ENCODE measurements at regions not wholly inside any gene's neighbourhood (a gene's known extent, or its start where the extent isn't known, plus 50 kb on each side); places are given as distances from the start of the nearest gene placed in this dataset.

DNA sequence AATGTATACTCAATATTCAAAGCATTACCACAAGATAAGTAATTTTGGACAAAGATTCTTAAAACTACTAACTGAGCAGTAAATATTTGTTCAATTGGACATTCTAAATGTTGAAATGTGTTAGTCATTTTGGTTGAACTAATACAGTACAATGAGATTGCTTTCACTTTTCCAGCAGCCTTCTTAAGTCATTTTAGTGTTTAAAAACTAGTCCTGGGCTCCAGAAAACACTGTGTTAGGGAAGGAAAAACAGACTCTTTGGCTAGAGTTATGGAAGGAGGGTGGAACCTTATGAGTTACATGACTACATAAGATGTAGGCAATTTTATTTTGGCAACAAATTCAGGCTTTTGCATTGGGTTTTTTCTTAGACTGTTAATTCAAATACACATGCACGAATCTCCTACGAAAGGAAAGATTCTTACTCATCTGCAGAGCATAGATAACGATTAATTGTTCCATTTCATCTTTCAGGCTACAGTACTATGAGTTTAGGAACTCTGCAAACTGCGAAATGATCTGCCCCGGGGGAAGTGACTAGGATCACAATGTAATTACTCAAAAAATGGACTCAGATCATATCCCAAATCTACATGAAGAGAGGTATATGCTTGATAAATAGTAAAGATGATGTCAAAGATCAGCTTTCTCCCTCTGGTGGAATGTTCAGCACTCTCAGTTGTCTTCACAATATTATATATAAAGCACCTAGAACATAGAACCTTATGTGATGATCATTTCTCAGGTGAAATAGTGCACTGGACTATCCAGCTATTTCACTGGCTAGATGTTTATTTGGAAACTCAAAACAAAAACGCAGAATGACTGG is 492.8 kb upstream of the MDFIC2 start:
- no peak overlapping the region for H2AK5ac ChIP-seq (ENCODE audit: low read depth, low read length)
- H3K14ac ChIP-seq (ENCODE audit: low read length): no peak overlapping the region
- H3K23ac ChIP-seq (ENCODE audit: low read depth, low read length, poor library complexity): no peak overlapping the region
- no peak for DNase-seq (ENCODE audit: low spot score)
- H3K27ac ChIP-seq (replicated peaks; ENCODE audit: low read length): no peak overlapping the region
- H2BK12ac ChIP-seq (ENCODE audit: low read length): no peak overlapping the region
- H4K91ac ChIP-seq (ENCODE audit: low read depth, low read length, poor library complexity): no peak overlapping the region
- no peaks in the 10 kb centered on the region for H3K79me1 ChIP-seq (ENCODE audit: low read depth, low read length)
- no peak overlapping the region for H2BK120ac ChIP-seq (ENCODE audit: low read depth, low read length)
- H3K4me1 ChIP-seq (ENCODE audit: control insufficient read depth in 2 of 2, insufficient read depth in 1 of 2, low read depth in 1 of 2, low read length in 2 of 2): no peaks in the 10 kb centered on the region
- no peak overlapping the region for H3K4me3 ChIP-seq (ENCODE audit: low read length in 2 of 2)
- H3K9me3 ChIP-seq (replicated peaks in 1 of 2; ENCODE audit: control insufficient read depth in 2 of 2, insufficient read depth in 1 of 2, low read depth in 1 of 2, low read length in 2 of 2): peaks cover 0 to 2% of the 10 kb centered on the region in 2 donors
- no CpG with 5 or more reads among the region's 6 CpGs for WGBS, 2 donors (ENCODE audit: extremely low coverage in 2 of 2, insufficient read length in 2 of 2, insufficient replicate concordance in 1 of 2)
- no peak overlapping the region for H3K18ac ChIP-seq (ENCODE audit: low read length)
- H2BK15ac ChIP-seq (ENCODE audit: low read length): no peak overlapping the region
- no peak overlapping the region for H3K4ac ChIP-seq (ENCODE audit: low read length)
- H3K27me3 ChIP-seq (ENCODE audit: control insufficient read depth in 3 of 3, insufficient read depth in 3 of 3, low read depth in 1 of 3, low read length in 3 of 3): no peaks in the 10 kb centered on the region
- H2AFZ ChIP-seq (ENCODE audit: low read length): no peak overlapping the region
- H4K8ac ChIP-seq (ENCODE audit: low read depth, low read length): no peak overlapping the region
- no peak overlapping the region for H3K9ac ChIP-seq (ENCODE audit: low read depth, low read length, poor library complexity)
- no peaks in the 10 kb centered on the region for H3K36me3 ChIP-seq (replicated peaks in 1 of 2; ENCODE audit: control insufficient read depth in 2 of 2, insufficient read depth in 2 of 2, low read length in 2 of 2)
- H3K4me2 ChIP-seq (ENCODE audit: insufficient read depth, low read length, poor library complexity, severe bottlenecking): no peak overlapping the region
- H2BK5ac ChIP-seq (ENCODE audit: low read length): no peak overlapping the region

DNA sequence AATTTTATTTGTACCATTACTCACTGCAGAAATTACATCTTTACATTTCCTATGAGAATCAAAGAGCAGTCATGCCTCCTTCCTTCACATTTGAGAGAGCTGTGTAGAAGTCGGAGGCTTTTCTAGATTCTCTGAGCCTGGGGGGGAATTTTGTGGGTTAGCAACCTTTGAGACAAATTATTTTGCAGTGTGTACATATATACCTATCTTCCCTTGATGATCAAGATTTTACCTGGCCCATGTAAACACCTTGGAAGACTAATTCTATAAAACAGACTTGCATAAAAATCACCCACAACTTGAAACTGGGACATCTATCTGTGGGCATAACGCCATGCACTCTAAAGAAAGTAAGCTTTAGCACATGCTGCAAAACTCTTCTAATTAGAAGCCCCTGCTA is 491.5 kb upstream of the MDFIC2 start:
- Histone ChIP-seq H2BK5ac (ENCODE audit: low read length) (no peak overlapping the region), H3K36me3 (replicated peaks in 1 of 2; ENCODE audit: control insufficient read depth in 2 of 2, insufficient read depth in 2 of 2, low read length in 2 of 2) (no peaks in the 10 kb centered on the region), H3K9ac (ENCODE audit: low read depth, low read length, poor library complexity) (no peak overlapping the region), H3K4me2 (ENCODE audit: insufficient read depth, low read length, poor library complexity, severe bottlenecking) (no peak overlapping the region), H4K8ac (ENCODE audit: low read depth, low read length) (no peak overlapping the region), H3K27me3 (ENCODE audit: control insufficient read depth in 3 of 3, insufficient read depth in 3 of 3, low read depth in 1 of 3, low read length in 3 of 3) (no peaks in the 10 kb centered on the region), H3K4me1 (ENCODE audit: control insufficient read depth in 2 of 2, insufficient read depth in 1 of 2, low read depth in 1 of 2, low read length in 2 of 2) (no peaks in the 10 kb centered on the region), H2AK5ac (ENCODE audit: low read depth, low read length) (no peak overlapping the region), H3K14ac (ENCODE audit: low read length) (no peak overlapping the region), H4K91ac (ENCODE audit: low read depth, low read length, poor library complexity) (no peak overlapping the region), H2BK12ac (ENCODE audit: low read length) (no peak overlapping the region), H2AFZ (ENCODE audit: low read length) (no peak overlapping the region), H3K4ac (ENCODE audit: low read length) (no peak overlapping the region), H2BK120ac (ENCODE audit: low read depth, low read length) (no peak overlapping the region), H3K9me3 (replicated peaks in 1 of 2; ENCODE audit: control insufficient read depth in 2 of 2, insufficient read depth in 1 of 2, low read depth in 1 of 2, low read length in 2 of 2) (peaks cover 0 to under 1% of the 10 kb centered on the region in 2 donors), H3K79me1 (ENCODE audit: low read depth, low read length) (no peaks in the 10 kb centered on the region), H3K18ac (ENCODE audit: low read length) (no peak overlapping the region), H3K4me3 (ENCODE audit: low read length in 2 of 2) (no peak overlapping the region), H3K23ac (ENCODE audit: low read depth, low read length, poor library complexity) (no peak overlapping the region), H2BK15ac (ENCODE audit: low read length) (no peak overlapping the region), H3K27ac (replicated peaks; ENCODE audit: low read length) (no peak overlapping the region)
- WGBS, 2 donors (ENCODE audit: extremely low coverage in 2 of 2, insufficient read length in 2 of 2, insufficient replicate concordance in 1 of 2): no CpG with 5 or more reads among the region's 2 CpGs
- no peak for DNase-seq (ENCODE audit: low spot score)

DNA sequence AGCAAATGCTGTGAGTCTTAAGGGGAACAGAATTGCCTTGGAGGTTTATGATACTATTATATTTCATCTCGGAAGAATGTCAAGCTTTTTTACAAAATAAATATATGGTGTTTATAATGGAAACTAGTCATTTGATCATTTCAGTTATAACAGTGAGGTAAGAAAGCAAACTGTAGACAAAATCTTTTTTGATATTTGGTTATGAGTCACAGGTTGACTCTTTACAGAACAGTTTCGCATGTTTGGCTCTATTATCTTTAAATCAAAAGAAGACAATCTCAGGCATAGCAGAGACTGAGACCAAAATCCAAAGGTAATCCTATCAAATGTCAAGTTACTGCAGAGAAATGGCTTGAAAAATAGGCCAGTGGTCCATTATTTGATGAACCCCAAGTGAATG is 490.9 kb upstream of the MDFIC2 start:
- Histone ChIP-seq H3K18ac (ENCODE audit: low read length) (no peak overlapping the region), H3K9ac (ENCODE audit: low read depth, low read length, poor library complexity) (no peak overlapping the region), H3K27ac (replicated peaks; ENCODE audit: low read length) (no peak overlapping the region), H2AK5ac (ENCODE audit: low read depth, low read length) (no peak overlapping the region), H2BK15ac (ENCODE audit: low read length) (no peak overlapping the region), H3K36me3 (replicated peaks in 1 of 2; ENCODE audit: control insufficient read depth in 2 of 2, insufficient read depth in 2 of 2, low read length in 2 of 2) (no peaks in the 10 kb centered on the region), H3K23ac (ENCODE audit: low read depth, low read length, poor library complexity) (no peak overlapping the region), H3K4ac (ENCODE audit: low read length) (no peak overlapping the region), H3K4me2 (ENCODE audit: insufficient read depth, low read length, poor library complexity, severe bottlenecking) (no peak overlapping the region), H2BK12ac (ENCODE audit: low read length) (no peak overlapping the region), H3K9me3 (replicated peaks in 1 of 2; ENCODE audit: control insufficient read depth in 2 of 2, insufficient read depth in 1 of 2, low read depth in 1 of 2, low read length in 2 of 2) (no peaks in the 10 kb centered on the region), H2BK5ac (ENCODE audit: low read length) (no peak overlapping the region), H3K4me3 (ENCODE audit: low read length in 2 of 2) (no peak overlapping the region), H4K8ac (ENCODE audit: low read depth, low read length) (no peak overlapping the region), H3K4me1 (ENCODE audit: control insufficient read depth in 2 of 2, insufficient read depth in 1 of 2, low read depth in 1 of 2, low read length in 2 of 2) (no peaks in the 10 kb centered on the region), H4K91ac (ENCODE audit: low read depth, low read length, poor library complexity) (no peak overlapping the region), H3K79me1 (ENCODE audit: low read depth, low read length) (no peaks in the 10 kb centered on the region), H3K14ac (ENCODE audit: low read length) (no peak overlapping the region), H2BK120ac (ENCODE audit: low read depth, low read length) (no peak overlapping the region), H3K27me3 (ENCODE audit: control insufficient read depth in 3 of 3, insufficient read depth in 3 of 3, low read depth in 1 of 3, low read length in 3 of 3) (no peaks in the 10 kb centered on the region), H2AFZ (ENCODE audit: low read length) (no peak overlapping the region)
- DNase-seq (ENCODE audit: low spot score): no peak
- WGBS, 2 donors (ENCODE audit: extremely low coverage in 2 of 2, insufficient read length in 2 of 2, insufficient replicate concordance in 1 of 2): no CpG with 5 or more reads among the region's 2 CpGs

GRCh38 chr3:70800951-70801350 is 488.5 kb upstream of the MDFIC2 start:
- Histone ChIP-seq H3K79me1 (ENCODE audit: low read depth, low read length) (no peaks in the 10 kb centered on the region), H4K8ac (ENCODE audit: low read depth, low read length) (no peak overlapping the region), H2AFZ (ENCODE audit: low read length) (no peak overlapping the region), H2AK5ac (ENCODE audit: low read depth, low read length) (no peak overlapping the region), H2BK120ac (ENCODE audit: low read depth, low read length) (no peak overlapping the region), H3K27ac (replicated peaks; ENCODE audit: low read length) (no peak overlapping the region), H3K4me2 (ENCODE audit: insufficient read depth, low read length, poor library complexity, severe bottlenecking) (no peak overlapping the region), H2BK12ac (ENCODE audit: low read length) (no peak overlapping the region), H3K14ac (ENCODE audit: low read length) (no peak overlapping the region), H4K91ac (ENCODE audit: low read depth, low read length, poor library complexity) (no peak overlapping the region), H3K36me3 (replicated peaks in 1 of 2; ENCODE audit: control insufficient read depth in 2 of 2, insufficient read depth in 2 of 2, low read length in 2 of 2) (no peaks in the 10 kb centered on the region), H3K9ac (ENCODE audit: low read depth, low read length, poor library complexity) (no peak overlapping the region), H3K4me3 (ENCODE audit: low read length in 2 of 2) (no peak overlapping the region), H2BK15ac (ENCODE audit: low read length) (no peak overlapping the region), H3K4ac (ENCODE audit: low read length) (no peak overlapping the region), H3K9me3 (replicated peaks in 1 of 2; ENCODE audit: control insufficient read depth in 2 of 2, insufficient read depth in 1 of 2, low read depth in 1 of 2, low read length in 2 of 2) (no peaks in the 10 kb centered on the region), H2BK5ac (ENCODE audit: low read length) (no peak overlapping the region), H3K27me3 (ENCODE audit: control insufficient read depth in 3 of 3, insufficient read depth in 3 of 3, low read depth in 1 of 3, low read length in 3 of 3) (peaks cover 0 to 3% (median 0%) of the 10 kb centered on the region in 3 experiments), H3K18ac (ENCODE audit: low read length) (no peak overlapping the region), H3K4me1 (ENCODE audit: control insufficient read depth in 2 of 2, insufficient read depth in 1 of 2, low read depth in 1 of 2, low read length in 2 of 2) (no peaks in the 10 kb centered on the region), H3K23ac (ENCODE audit: low read depth, low read length, poor library complexity) (no peak overlapping the region)
- no peak for DNase-seq (ENCODE audit: low spot score)
- WGBS, 2 donors (ENCODE audit: extremely low coverage in 2 of 2, insufficient read length in 2 of 2, insufficient replicate concordance in 1 of 2): no CpG with 5 or more reads among the region's 2 CpGs
